Left lung (tissue), 4 donors: ENCODE measurements at regions not wholly inside any gene's neighbourhood (a gene's known extent, or its start where the extent isn't known, plus 50 kb on each side); places are given as distances from the start of the nearest gene placed in this dataset.

Experiments
- ATAC-seq: fragments of 200-7000 bp; cut with Tn5 transposase; one replicate; pipeline ENCODE4 v1.9.1; 2020; ENCODE audit warnings: moderate library complexity
- DNase-seq, 4 donors: peaks; one replicate each; pipeline ENCODE4 v3.0.0-alpha.2; 2013 to 2020
- H3K27ac ChIP-seq, 2 donors: fragments of 200-600 bp; sonication (generic) in 1 of 2; one replicate each; pipeline versions ENCODE4 v1.5.0 to v1.8.0; 2020 to 2021
- H3K27me3 ChIP-seq, 2 donors: fragments of 200-600 bp; sonication (generic) in 1 of 2; one replicate each; pipeline versions ENCODE4 v1.5.0 to v1.8.0; 2020 to 2021
- H3K36me3 ChIP-seq, 2 donors: fragments of 200-600 bp; sonication (generic) in 1 of 2; one replicate each; pipeline versions ENCODE4 v1.5.0 to v1.8.0; 2020 to 2021
- H3K4me1 ChIP-seq, 2 donors: fragments of 200-600 bp; one replicate each; pipeline ENCODE4 v1.8.0; 2021
- H3K4me3 ChIP-seq, 2 donors: fragments of 200-600 bp; sonication (generic) in 1 of 2; one replicate each; pipeline versions ENCODE4 v1.5.0 to v1.8.0; 2020 to 2021; ENCODE audit warnings: mild to moderate bottlenecking in 1 of 2
- H3K9me3 ChIP-seq, 2 donors: fragments of 200-600 bp; sonication (generic) in 1 of 2; one replicate each; pipeline versions ENCODE4 v1.5.0 to v1.8.0; 2020 to 2021
- CTCF ChIP-seq, 2 donors: fragments of 200-600 bp; sonication (generic) in 1 of 2; IDR thresholded peaks; one replicate each; pipeline versions ENCODE4 v1.5.0 to v1.8.0; 2021; ENCODE audit warnings: antibody characterized with exemption in 2 of 2
- intact Hi-C, 2 donors: fragments of 100-400 bp; cut with DNase I; formaldehyde crosslinking; loops; one replicate each; pipeline versions ENCODE4 v1.11.2 to v1.14.2; 2022
- donor health status: DM: no; HTN: yes; CAD: no.
- donor health status: DM: no; HTN: no; CAD: no.

GRCh38 chr4:106618956-106619355 is 250.4 kb upstream of the GIMD1 start:
- H3K27ac ChIP-seq = no peak overlapping the region
- intact Hi-C loops = no loop called here
- H3K4me1 ChIP-seq = no peaks in the 10 kb centered on the region
- no peaks in the 10 kb centered on the region for H3K9me3 ChIP-seq
- no peaks in the 10 kb centered on the region for H3K27me3 ChIP-seq
- DNase-seq = no peak
- H3K36me3 ChIP-seq = no peaks in the 10 kb centered on the region
- no peak overlapping the region for H3K4me3 ChIP-seq
- no peak for ATAC-seq
- TF ChIP-seq CTCF (IDR thresholded peaks at IDR 0.05) = no peak

GRCh38 chr4:106615961-106616360 is 247.4 kb upstream of the GIMD1 start:
- DNase-seq = no peak

GRCh38 chr4:106615410-106615945 is 246.9 kb upstream of the GIMD1 start:
- no peak overlapping the region for H3K27ac ChIP-seq
- no peaks in the 10 kb centered on the region for H3K27me3 ChIP-seq
- DNase-seq = no peak
- no peaks in the 10 kb centered on the region for H3K4me1 ChIP-seq
- intact Hi-C loops = no loop called here
- no peaks in the 10 kb centered on the region for H3K36me3 ChIP-seq
- H3K9me3 ChIP-seq = no peaks in the 10 kb centered on the region
- no peak for TF ChIP-seq CTCF (IDR thresholded peaks at IDR 0.05)
- H3K4me3 ChIP-seq = no peak overlapping the region
- no peak for ATAC-seq

More at GRCh38 chr4:106615961-106616360, 247.4 kb upstream of the GIMD1 start:
- no peak for TF ChIP-seq CTCF (IDR thresholded peaks at IDR 0.05)
- H3K27me3 ChIP-seq = no peaks in the 10 kb centered on the region
- H3K4me1 ChIP-seq = no peaks in the 10 kb centered on the region
- no peaks in the 10 kb centered on the region for H3K9me3 ChIP-seq
- H3K4me3 ChIP-seq = no peak overlapping the region
- H3K36me3 ChIP-seq = no peaks in the 10 kb centered on the region
- ATAC-seq = no peak
- H3K27ac ChIP-seq = no peak overlapping the region
- intact Hi-C loops = no loop called here

- Histone ChIP-seq H3K4me3 (no peak overlapping the region), H3K4me1 (no peaks in the 10 kb centered on the region), H3K27ac (no peak overlapping the region), H3K36me3 (no peaks in the 10 kb centered on the region), H3K9me3 (peaks cover 0 to 3% of the 10 kb centered on the region in 2 donors), H3K27me3 (no peaks in the 10 kb centered on the region)
- ATAC-seq (no peak), DNase-seq (no peak)
- intact Hi-C loops = no loop called here
- TF ChIP-seq CTCF (IDR thresholded peaks at IDR 0.05) = no peak
Measured at GRCh38 chr4:106614441-106614840, 245.9 kb upstream of the GIMD1 start.

GRCh38 chr4:106609917-106610316 is 241.3 kb upstream of the GIMD1 start:
- ATAC-seq = no peak
- peaks cover 0 to 3% of the 10 kb centered on the region in 2 donors for H3K9me3 ChIP-seq
- no peaks in the 10 kb centered on the region for H3K4me1 ChIP-seq
- no peak overlapping the region for H3K4me3 ChIP-seq
- intact Hi-C loops = no loop called here
- H3K36me3 ChIP-seq = no peaks in the 10 kb centered on the region
- H3K27me3 ChIP-seq = no peaks in the 10 kb centered on the region
- DNase-seq = peak in 1 of 4 donors; percentile 60
- H3K27ac ChIP-seq = no peak overlapping the region
- TF ChIP-seq CTCF (IDR thresholded peaks at IDR 0.05) = no peak
